Large intestine (tissue), 3 donors: ENCODE measurements at regions not wholly inside any gene's neighbourhood (a gene's known extent, or its start where the extent isn't known, plus 50 kb on each side); places are given as distances from the start of the nearest gene placed in this dataset.
A peak's percentile ranks its signal among the peaks of the same experiment; 100 is the strongest.

Experiments
- DNase-seq, 2 donors: peaks; one replicate each; pipeline versions ENCODE4 v3.0.0 to v3.0.0-alpha.2; 2013
- H3K27ac ChIP-seq: one replicate; pipeline ENCODE4 v1.5.1; 2013; ENCODE audit warnings: low read length
- H3K27me3 ChIP-seq: 2 replicates; pipeline ENCODE4 v1.6.1; 2013; ENCODE audit warnings: low read length; ENCODE audit not compliant: control insufficient read depth, insufficient read depth
- H3K36me3 ChIP-seq: 2 replicates; pipeline ENCODE4 v1.6.1; 2013; ENCODE audit warnings: low read length; ENCODE audit not compliant: control insufficient read depth, insufficient read depth
- H3K4me1 ChIP-seq: one replicate; pipeline ENCODE4 v1.6.1; 2013; ENCODE audit warnings: low read length; ENCODE audit not compliant: control insufficient read depth, insufficient read depth
- H3K4me3 ChIP-seq: one replicate; pipeline ENCODE4 v1.5.1; 2013; ENCODE audit warnings: low read length
- H3K9me3 ChIP-seq: one replicate; pipeline ENCODE4 v1.6.1; 2013; ENCODE audit warnings: mild to moderate bottlenecking, low read depth, low read length, moderate library complexity; ENCODE audit not compliant: control insufficient read depth
- WGBS: methylation state at CpG from one replicate; pipeline ENCODE4 v1.1.5; 2013; ENCODE audit warnings: low lambda C conversion rate; ENCODE audit not compliant: insufficient coverage; 5-methylcytosine and 5-hydroxymethylcytosine counted together

GRCh38 chr17:77566151-77566550 lies 392.4 kb upstream of the TNRC6C start:
- H3K27me3 ChIP-seq = peaks cover 16% of the 10 kb centered on the region
- H3K4me3 ChIP-seq = no peak overlapping the region
- no peak overlapping the region for H3K27ac ChIP-seq
- no peaks in the 10 kb centered on the region for H3K9me3 ChIP-seq
- DNase-seq = no peak
- no peaks in the 10 kb centered on the region for H3K4me1 ChIP-seq
- 80% methylated on average over 1 of the region's 7 CpGs for WGBS
- no peaks in the 10 kb centered on the region for H3K36me3 ChIP-seq

- no peaks in the 10 kb centered on the region for H3K4me1 ChIP-seq
- no peak overlapping the region for H3K4me3 ChIP-seq
- no peak overlapping the region for H3K27ac ChIP-seq
- H3K36me3 ChIP-seq = no peaks in the 10 kb centered on the region
- no CpG with 5 or more reads among the region's 13 CpGs for WGBS
- peaks cover 21% of the 10 kb centered on the region for H3K27me3 ChIP-seq
- H3K9me3 ChIP-seq = no peaks in the 10 kb centered on the region
- DNase-seq = no peak
These were observed 391.9 kb upstream of the TNRC6C start for GRCh38 chr17:77566566-77567138.

- no peak for DNase-seq
- Histone ChIP-seq H3K27ac (no peak overlapping the region), H3K27me3 (peaks cover 36% of the 10 kb centered on the region), H3K36me3 (no peaks in the 10 kb centered on the region), H3K4me1 (no peaks in the 10 kb centered on the region), H3K4me3 (no peak overlapping the region), H3K9me3 (no peaks in the 10 kb centered on the region)
- WGBS = 100% methylated on average over 2 of the region's 7 CpGs
These were observed 390.0 kb upstream of the TNRC6C start for GRCh38 chr17:77568540-77568939.

- no peaks in the 10 kb centered on the region for H3K36me3 ChIP-seq
- H3K9me3 ChIP-seq = no peaks in the 10 kb centered on the region
- no peaks in the 10 kb centered on the region for H3K4me1 ChIP-seq
- H3K27ac ChIP-seq = no peak overlapping the region
- no CpG with 5 or more reads among the region's 21 CpGs for WGBS
- no peak overlapping the region for H3K4me3 ChIP-seq
- peaks cover 36% of the 10 kb centered on the region for H3K27me3 ChIP-seq
- DNase-seq = no peak
These were observed 388.5 kb upstream of the TNRC6C start for GRCh38 chr17:77569846-77570564.

- DNase-seq = no peak
- Histone ChIP-seq H3K36me3 (no peaks in the 10 kb centered on the region), H3K27me3 (peaks cover 36% of the 10 kb centered on the region), H3K27ac (no peak overlapping the region), H3K4me3 (no peak overlapping the region), H3K9me3 (no peaks in the 10 kb centered on the region), H3K4me1 (no peaks in the 10 kb centered on the region)
- no CpG with 5 or more reads among the region's 7 CpGs for WGBS
These were observed 388.0 kb upstream of the TNRC6C start for GRCh38 chr17:77570565-77570898.

- WGBS = no CpG with 5 or more reads among the region's 35 CpGs
- Histone ChIP-seq H3K27me3 (peaks cover 33% of the 10 kb centered on the region), H3K27ac (no peak overlapping the region), H3K36me3 (no peaks in the 10 kb centered on the region), H3K9me3 (no peaks in the 10 kb centered on the region), H3K4me3 (no peak overlapping the region), H3K4me1 (no peaks in the 10 kb centered on the region)
- peak in 1 of 2 donors; percentile 24 for DNase-seq
These were observed 387.1 kb upstream of the TNRC6C start for GRCh38 chr17:77571155-77571981.

- DNase-seq = no peak
- Histone ChIP-seq H3K27me3 (peaks cover 33% of the 10 kb centered on the region), H3K27ac (no peak overlapping the region), H3K9me3 (no peaks in the 10 kb centered on the region), H3K4me1 (no peaks in the 10 kb centered on the region), H3K4me3 (no peak overlapping the region), H3K36me3 (no peaks in the 10 kb centered on the region)
- WGBS = no CpG with 5 or more reads among the region's 15 CpGs
These were observed 386.4 kb upstream of the TNRC6C start for GRCh38 chr17:77572065-77572601.

GRCh38 chr17:77572851-77573250 lies 385.7 kb upstream of the TNRC6C start:
- no peak overlapping the region for H3K4me3 ChIP-seq
- H3K4me1 ChIP-seq = no peaks in the 10 kb centered on the region
- H3K27me3 ChIP-seq = peaks cover 33% of the 10 kb centered on the region
- no peaks in the 10 kb centered on the region for H3K9me3 ChIP-seq
- H3K27ac ChIP-seq = no peak overlapping the region
- DNase-seq = no peak
- no peaks in the 10 kb centered on the region for H3K36me3 ChIP-seq
- no CpG with 5 or more reads among the region's 5 CpGs for WGBS

GRCh38 chr17:77577491-77577890 lies 381.0 kb upstream of the TNRC6C start:
- H3K4me1 ChIP-seq = no peaks in the 10 kb centered on the region
- H3K4me3 ChIP-seq = no peak overlapping the region
- no peak for DNase-seq
- no peak overlapping the region for H3K27ac ChIP-seq
- no peaks in the 10 kb centered on the region for H3K9me3 ChIP-seq
- peaks cover 13% of the 10 kb centered on the region for H3K27me3 ChIP-seq
- no CpG with 5 or more reads among the region's 7 CpGs for WGBS
- no peaks in the 10 kb centered on the region for H3K36me3 ChIP-seq

GRCh38 chr17:77579131-77579530 lies 379.4 kb upstream of the TNRC6C start:
- no peaks in the 10 kb centered on the region for H3K4me1 ChIP-seq
- no CpG with 5 or more reads among the region's 9 CpGs for WGBS
- no peaks in the 10 kb centered on the region for H3K9me3 ChIP-seq
- no peak for DNase-seq
- no peaks in the 10 kb centered on the region for H3K36me3 ChIP-seq
- no peak overlapping the region for H3K4me3 ChIP-seq
- H3K27ac ChIP-seq = no peak overlapping the region
- peaks cover 4% of the 10 kb centered on the region for H3K27me3 ChIP-seq
